Mucosa of gallbladder (tissue), 1 donor: ENCODE measurements at regions not wholly inside any gene's neighbourhood (a gene's known extent, or its start where the extent isn't known, plus 50 kb on each side); places are given as distances from the start of the nearest gene placed in this dataset.

ENCODE experiments used
- DNase-seq: peaks from one replicate; pipeline ENCODE4 v3.0.0-alpha.2; 2020; ENCODE audit warnings: low spot score
- donor health status: DM: no; HTN: no; CAD: no.

DNA sequence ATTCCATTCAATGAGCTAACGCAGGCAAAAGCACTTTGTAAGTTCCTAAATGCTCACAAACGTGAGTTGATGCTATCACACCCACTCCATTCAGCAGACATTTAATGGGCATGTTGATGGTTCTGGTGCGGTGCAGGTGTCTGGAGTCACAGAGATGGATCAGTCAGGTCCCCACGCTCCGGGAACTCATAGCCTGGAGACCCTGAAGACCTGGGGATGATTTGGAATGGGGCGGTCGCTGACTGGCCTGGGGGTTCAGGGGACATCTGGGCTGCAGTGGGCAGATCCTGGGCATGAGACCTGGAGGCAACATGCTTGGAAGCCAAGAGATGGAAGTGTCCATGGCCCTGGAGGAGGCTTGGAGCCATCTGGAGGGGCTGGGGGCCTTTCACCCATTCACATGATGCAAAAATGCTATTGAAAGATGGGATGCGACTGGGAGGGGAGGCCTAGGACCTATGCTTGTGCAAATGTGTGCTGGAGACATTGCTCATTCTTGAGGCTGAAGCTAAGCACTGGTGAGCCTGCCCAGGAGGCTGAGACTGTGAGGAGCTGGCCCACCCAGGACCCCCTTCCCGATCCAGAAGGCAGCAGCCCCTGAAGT is 522.6 kb downstream of the GLRX3 start:
- no peak for DNase-seq

DNA sequence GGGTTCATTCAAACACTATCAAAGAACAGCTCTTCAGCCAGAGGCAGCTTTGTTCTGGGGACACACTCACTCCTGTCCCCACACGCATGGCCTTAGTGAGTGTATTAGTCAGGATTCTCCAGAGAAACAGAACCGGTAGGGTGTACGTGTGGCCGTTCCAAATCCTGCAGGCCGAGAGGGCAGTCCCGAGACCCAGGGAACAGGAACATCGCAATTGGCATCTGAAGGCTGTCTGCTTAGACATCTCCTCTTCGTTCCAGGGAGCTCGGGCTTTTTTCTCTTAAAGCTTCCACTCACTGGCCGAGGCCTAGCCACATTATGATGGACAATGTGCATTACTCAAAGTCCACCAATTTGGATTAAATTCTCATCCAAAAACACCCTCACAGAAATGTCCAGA is 523.3 kb downstream of the GLRX3 start:
- DNase-seq, result no peak

DNA sequence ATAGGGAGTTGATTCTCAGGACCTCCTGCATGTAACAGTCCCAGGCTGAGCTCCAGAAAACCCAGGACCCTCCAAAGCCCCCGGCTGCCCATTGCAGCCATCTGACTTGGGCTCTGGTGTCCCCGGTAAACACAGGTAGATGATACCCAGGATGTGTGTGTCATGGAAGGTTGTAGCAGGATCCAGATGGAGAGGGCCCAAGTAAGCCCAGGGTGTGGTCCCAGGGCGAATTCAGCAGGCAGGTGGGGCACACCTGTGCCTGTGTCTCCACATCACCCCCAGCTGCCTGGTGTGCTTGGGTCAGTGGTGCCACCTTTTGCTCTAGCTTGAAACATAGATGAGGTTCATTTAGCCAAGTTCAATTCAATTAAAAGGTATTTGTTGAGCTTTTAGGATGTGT is 524.1 kb downstream of the GLRX3 start:
- DNase-seq, result no peak

DNA sequence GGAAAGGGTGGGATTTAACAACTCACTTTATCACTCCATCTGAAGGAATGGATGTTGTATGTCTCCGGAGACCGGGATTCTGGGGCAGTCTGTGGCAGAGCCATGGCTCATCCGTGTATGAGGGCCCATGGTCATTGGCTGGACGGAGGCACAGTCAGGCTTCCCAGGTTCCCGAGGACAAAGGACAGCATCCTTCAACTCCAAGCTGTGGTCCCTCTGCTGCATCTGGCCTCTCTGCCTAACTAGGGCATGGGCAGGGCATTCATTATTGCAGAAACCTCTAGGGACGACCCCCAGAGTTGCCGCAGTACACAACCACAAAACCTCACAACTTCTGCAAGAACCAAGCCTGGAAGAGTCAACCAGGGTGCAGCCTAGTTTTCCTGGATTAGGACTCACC is 525.2 kb downstream of the GLRX3 start:
- DNase-seq, result no peak

DNA sequence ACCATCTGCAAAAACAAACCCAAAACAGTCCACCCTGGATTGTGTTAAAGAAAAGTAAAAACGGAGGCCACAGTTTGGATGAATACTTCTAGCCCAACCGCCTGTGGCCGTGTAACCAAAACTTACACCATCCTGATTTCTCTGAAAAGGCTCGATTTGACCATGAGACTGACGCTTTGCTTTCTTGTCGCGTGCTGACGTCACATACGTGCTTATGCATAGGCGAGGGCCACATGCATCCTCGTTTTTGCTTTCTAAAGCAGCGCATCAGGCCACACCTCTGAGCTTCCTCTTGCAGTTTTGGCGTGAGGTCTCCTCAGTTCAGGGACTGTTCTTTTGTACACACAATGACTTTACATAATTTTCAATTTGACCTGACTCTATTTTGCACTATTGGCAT is 526.6 kb downstream of the GLRX3 start:
- DNase-seq, result no peak

DNA sequence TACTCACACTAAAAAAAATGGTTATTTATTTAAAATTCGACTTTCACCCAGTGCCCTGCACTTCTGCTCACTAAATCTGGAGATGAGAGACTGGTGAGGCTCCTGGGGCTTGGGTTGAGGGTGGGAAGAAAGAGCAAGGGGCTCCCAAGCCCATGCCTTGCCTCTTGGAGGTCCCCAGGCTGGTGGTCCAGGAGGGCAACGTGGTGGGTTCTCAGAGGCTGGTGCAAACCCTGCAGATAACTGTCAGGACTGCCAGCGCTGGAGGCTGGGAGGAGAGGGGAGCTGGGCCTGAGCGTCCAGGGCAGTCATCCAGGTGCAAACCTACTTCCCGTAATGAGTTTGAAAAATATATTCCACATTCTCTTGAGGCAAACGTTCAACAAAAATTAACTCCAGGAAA is 528.3 kb downstream of the GLRX3 start:
- DNase-seq, result no peak

DNA sequence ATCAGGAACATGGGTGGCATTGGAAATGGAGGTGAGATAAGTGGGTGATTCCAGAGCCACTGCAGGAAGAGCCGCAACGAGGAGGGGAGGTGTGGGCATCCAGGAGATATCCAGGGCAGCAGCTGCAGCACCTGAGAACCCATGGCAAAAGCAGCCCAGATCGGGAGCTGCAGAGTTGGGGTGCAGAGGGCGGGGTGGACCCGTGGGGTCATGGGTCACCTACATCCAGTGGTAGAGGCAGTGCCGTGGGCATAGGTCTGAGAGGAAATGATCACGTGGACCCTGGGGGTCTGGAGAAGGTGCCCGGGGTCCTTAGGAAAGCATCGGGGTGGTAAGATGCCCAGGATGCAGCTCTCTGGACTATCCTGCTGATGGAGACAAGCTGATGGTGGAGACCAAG is 530.0 kb downstream of the GLRX3 start:
- DNase-seq, result no peak

DNA sequence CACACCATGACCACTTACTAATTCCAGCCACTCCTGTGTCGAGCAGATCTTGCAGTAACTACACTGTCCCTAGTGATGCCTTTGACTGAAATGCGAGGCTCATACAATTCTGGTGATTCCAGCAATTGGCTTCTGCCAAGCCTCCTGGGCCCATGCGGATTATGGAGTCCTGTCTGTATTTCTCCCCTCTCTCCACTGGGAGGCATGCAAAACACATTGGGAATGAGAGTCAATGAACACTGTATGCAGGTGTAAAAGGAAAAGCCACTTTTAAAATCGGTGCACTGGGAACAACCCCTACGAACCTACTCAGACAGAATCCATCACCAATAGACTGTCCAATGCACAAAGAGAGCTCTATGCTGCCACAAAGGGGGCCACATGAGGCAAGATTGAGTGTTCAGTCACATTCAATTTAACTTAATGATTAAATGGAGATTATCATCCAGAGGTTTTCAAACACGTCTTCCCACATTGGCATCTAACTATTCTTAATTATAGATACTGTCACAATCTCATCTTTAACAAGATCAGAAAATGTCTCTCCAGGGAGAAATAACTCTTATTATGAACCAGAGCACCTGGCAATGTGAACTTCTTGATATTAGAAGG is 550.6 kb downstream of the GLRX3 start:
- DNase-seq, result no peak

DNA sequence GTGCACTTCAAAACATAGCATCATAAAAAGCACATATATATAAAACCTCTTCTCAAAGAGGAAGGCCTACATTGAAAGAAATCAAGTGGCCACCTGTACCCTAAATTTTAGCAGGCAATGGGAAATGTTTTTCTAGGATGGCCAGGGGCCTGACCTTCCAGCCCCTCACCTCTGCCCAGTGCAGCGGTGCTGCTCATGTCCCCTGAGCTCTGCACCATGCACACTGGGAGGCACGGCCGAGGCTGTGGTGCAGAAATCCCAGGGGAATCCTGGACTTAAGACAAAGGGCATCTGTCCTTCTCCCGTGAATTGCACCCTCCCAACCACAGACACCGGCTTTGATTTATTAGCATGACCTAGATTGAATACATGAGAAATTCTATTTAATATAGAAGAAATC is 551.4 kb downstream of the GLRX3 start:
- no peak for DNase-seq

DNA sequence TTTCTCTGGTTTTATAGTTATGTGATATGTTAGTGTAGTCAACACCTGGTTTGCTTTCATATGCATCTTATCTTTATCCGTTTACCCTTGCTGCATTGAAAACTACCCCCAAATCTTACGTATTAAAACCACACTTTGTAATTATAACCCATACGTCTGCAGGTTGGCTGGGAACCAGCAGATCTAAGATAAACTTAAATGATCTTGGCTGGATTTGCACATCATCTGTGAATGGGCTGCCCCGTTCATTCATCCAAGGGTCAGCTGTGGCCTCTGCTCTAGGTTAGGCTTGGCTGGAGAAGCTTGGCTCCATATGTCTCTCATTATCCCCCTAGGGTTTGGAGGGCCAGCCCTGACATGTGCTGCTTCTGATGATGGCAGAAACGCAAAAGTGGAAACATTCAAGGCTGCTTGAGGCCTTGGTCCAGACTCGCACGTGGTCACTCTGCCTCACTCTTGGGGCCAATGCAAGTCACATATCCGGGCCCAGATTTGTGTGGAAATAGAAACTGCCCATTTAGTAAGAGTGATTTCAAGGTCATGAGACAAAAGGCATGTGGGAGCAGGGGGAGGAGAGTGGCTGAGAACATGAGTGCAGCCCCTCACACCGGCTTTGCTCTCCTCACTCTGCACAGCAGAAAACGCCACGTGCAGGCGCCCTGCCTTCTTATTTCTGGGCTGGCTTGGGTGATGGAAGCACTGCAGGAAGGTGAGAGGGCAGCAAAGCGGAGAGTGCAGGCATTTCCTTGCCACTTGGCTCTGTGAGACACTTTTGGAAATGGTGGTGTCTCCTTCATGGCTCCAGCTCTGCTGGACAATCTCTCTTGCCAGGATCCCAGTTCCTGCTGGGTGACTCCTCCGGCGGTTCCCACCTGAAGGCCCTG is 553.8 kb downstream of the GLRX3 start:
- DNase-seq, result no peak

DNA sequence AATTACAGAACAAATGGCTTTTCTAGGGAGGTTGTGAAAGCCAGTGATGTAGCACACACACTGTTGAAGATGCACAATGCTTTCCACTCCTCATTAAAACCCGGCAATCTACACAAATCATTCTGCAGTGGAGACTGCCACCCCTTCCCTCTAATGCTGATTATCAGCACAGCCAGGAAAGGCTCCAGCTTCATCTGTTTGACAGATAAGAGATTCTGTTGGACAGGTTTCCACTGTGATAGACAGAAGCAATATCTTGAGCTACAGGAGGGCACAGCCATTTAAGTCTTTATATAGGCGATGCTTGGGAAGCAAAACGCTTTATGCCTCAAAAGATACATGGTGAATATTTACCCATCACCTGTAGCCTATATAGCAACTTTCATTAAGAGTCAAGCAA is 555.6 kb downstream of the GLRX3 start:
- DNase-seq, result no peak

DNA sequence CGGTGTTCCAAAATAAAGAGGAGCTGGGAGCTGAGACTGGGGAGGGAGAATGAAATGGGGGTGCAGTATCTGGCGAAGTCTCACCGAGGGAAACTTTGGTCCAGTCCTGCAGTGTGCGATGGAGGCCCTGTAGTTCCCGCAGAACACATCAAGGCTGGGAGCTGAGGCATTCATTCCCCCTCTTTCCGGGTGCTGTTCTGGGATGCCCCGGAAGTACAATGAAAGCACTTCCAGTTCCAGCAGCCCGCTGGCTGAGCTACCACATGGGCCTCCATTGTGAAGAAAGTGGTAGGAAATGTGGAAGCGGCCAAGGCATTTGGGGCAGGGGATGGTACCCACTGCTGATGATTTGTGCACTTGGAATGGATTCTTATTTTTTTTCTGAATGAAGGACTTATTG is 560.7 kb downstream of the GLRX3 start:
- DNase-seq, result no peak

DNA sequence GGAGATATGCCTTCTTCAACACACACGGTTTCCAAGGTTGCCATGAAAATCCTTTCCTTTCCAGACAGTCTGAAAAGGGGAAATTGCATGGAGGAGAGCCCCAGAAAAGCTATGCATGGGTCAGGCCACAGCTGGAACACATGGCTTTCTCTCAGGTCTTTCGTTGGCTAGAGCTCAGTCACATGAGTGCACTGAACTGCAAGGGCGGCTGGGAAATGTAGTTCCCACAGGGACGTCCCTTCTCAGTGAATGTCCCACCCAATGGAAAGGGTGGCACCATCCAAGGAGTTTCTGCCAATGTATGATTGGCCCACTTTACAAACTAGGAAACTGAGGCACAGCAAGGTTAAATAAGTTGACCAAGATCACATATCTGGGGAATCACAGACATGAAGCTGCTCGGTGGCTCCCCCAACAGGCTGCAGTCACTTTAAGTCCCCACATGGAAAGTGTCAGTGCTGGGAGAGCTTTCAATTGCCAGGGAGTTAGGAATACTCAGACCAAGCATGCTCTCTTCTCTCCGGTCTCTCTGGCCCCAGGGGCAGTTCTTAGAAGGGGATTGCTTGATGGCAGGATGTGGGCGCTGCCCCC is 571.3 kb downstream of the GLRX3 start:
- no peak for DNase-seq

DNA sequence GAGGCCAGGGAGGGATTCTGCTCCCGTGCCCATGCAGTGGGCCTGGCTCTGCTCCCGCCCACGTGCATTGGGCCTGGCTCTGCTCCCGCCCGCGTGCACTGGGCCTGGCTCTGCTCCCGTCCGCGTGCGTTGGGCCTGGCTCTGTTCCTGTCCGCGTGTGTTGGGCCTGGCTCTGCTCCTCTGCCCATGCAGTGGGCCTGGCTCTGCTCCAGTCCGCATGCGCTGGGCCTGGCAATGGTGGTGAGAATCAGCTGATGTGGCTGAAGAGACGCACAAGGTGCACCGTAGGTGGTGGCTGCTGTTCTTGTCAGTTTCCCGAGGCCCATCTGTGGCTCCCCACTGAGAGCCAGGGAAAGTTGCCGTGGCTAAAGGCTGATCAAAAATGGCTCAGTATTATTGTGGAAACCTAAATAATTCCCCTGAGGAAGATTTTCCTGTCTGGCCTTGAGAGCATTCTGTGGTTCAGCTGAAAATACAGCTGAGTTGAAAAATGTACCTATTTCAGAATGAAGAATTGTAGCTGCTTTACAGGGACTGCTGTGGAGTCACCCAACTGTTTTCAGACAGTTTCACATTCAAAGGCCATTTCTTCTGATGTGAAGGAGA is 572.4 kb downstream of the GLRX3 start:
- DNase-seq, result no peak

DNA sequence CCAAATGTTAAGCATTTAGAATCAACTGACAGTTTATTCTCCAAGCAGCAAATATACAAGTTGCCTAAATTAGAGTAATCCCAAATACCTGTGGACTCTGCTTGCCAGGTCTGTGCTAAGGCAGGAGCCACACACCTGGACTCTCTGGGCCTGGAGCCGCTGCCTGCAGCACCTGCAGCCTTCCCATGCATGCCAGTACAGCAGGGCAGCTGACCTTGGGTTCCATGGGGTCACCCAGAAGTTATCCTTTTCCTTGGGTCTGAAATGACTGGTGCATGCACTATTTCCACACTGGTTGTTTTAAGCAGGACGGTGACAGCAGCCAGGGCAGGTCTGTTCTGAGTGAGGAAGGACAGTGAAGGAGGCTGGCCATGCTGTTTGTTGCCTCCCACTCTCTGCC is 573.2 kb downstream of the GLRX3 start:
- DNase-seq, result no peak

DNA sequence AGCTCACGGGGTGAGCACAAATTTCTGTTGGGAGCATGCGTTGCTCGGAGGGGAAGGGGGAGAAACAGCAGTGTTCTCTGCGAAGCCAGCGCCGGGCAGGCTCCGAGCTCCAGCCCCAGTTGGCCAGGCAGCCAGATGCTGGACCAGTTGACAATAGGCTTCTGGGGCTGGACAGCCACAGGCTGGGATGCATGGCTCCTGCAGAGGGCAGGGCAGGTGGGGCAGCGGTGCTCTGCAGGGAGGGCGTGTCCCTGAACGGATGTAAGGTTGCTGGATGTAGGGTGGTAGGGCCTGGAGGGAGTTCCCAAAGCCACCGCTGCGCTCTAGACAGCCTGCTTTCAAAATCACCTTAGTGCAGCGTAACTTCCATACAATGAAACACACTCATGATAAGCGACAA is 574.9 kb downstream of the GLRX3 start:
- no peak for DNase-seq

DNA sequence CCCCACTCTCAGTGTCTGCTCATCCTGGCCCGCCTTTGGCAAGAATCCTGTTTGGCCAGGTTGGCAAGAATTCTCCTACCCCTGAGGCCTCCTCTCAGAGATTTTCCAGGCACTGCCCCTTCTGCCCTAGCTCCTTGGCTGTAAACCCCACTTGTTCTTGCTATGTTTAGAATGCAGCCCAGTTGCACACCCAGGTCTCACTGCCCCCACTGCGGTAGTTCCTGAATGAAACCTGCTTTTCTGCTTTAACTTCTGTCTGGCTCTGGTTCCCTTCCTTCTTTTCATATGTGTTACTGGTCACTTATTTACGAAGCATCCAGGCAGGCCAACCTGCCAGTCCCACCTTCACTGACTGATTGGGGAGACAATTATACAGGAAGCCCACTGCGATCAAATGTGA is 576.9 kb downstream of the GLRX3 start:
- no peak for DNase-seq

DNA sequence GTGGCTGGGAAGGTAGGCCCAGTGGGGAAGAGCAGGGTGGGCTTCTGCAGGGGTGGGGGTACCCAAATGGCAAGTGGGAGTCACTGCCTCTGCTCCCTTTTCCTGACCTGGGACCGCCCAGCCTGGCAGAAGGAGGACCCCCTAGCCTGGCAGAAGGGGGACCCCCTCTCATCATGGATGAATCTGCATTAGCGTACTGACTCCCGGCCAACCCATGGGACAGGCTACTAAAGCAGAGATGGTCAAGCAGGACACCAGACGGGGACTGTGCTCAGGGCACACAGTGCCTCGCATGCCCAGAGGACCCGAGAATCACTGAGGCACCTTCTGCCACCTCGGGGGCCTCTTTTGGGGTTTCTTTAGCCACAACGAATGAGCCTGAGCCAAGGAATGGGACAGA is 577.5 kb downstream of the GLRX3 start:
- DNase-seq, result no peak

DNA sequence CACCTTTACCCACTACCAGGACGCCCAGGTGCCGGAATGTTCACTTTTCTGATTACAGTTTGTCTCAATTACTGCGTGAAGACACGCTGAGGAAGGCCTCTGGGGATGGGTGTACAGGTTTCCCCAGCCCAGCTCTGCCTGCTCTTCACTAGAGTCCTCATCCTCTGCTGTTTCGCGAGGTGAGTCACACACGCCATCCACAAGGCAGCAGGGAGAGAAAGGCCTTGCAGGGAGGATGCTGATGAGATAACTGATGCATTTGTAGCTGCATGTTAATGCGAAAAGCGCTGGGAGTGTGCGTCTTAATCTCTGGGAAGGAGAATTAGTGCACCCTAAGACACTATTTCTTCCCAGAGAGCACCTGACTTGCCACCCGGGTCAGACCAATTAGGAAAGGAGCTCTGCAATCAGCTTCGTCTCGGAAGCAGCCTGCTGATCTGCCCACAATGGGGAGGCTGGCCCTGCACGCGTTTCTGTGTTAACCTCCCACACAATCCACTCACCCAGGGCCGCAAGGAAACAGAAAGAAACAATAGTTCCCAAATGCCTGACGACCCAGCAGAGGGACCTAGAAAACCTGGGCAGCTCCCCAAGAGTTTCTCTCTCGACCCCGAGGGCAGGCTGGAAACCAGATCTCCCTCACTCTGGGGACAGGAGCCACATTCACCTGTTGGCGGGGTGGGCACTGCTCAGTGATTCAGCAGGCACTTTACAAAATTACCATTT is 578.7 kb downstream of the GLRX3 start:
- no peak for DNase-seq

DNA sequence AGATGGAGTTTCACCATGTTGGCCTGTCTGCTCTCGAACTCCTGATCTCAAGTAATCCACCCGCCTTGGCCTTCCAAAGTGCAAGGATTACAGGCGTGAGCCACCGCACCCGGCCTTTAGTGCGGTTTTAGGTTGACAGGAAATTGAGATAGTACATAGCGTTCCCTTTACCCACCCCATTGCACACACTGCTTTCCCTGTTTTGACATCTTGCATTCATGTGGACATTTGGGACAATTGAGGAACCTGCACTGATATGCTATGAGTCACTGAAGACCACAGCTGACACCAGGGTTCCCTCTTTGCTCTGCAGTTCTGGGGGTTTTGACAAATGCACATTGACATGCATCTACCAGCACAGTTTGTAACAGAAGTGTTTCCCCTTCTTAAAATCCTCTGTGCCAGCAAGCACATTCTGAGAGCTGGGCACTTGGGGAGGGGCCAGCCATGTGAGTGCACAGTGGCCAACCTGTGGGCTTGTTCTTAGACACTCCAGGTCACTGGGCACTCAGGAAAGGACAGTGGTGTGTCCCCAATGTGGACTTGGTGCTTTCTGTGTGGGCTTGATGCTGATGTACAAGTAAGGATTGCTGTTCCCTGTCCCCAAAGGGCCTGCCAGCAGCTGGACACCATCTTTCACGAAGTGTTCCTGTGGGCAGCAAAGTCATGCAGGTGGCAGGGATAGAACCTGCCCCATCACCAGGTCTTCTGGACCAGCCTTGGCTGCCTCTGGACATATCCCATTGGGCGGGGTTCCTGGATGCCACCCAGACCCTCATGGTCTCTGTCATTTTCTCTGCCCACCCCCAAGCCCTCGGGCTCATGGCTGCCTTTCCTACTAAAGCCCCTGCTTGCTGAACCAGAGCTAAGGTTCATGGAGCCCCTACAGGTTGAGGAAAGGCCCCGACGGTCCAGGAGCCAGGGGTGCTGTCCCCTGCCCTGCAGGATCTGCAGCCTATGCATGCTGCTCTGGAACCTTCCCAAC is 579.8 kb downstream of the GLRX3 start:
- DNase-seq, result no peak

DNA sequence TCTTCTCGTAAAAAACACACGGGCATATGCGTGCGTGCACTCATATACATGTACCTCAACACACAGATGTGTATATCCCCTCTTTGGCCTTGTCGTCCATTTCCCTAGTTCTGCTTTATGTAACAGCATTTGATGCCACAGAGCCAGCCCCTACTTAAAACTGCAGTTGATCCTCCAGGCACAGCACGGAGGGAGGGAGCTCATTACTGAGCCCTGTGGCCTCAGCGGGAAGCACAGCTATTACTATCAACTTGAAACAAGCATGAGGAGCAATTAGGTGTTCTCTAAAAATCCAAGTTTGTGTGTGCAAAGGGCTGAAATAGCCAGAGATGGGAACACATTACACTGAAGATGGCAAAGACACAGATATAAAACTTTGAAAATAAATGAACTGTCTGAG is 580.9 kb downstream of the GLRX3 start:
- no peak for DNase-seq
